Parathyroid adenoma (tissue), 2 donors: ENCODE measurements at regions not wholly inside any gene's neighbourhood (a gene's known extent, or its start where the extent isn't known, plus 50 kb on each side); places are given as distances from the start of the nearest gene placed in this dataset.

Experiments used
- H2AFZ ChIP-seq: fragments of 300-600 bp; sonication (generic); one replicate; pipeline ENCODE4 v1.7.0; 2017; ENCODE audit warnings: antibody characterized with exemption, mild to moderate bottlenecking
- H3K27ac ChIP-seq: fragments of 300-600 bp; sonication (generic); one replicate; pipeline ENCODE4 v1.7.0; 2017
- H3K27me3 ChIP-seq: fragments of 300-600 bp; sonication (generic); one replicate; pipeline ENCODE4 v1.7.0; 2017; ENCODE audit warnings: low read length; ENCODE audit not compliant: control insufficient read depth, insufficient read depth
- H3K36me3 ChIP-seq: fragments of 300-600 bp; sonication (generic); one replicate; pipeline ENCODE4 v1.7.0; 2017; ENCODE audit warnings: low read length; ENCODE audit not compliant: control insufficient read depth, insufficient read depth
- H3K4me1 ChIP-seq: fragments of 300-600 bp; sonication (generic); one replicate; pipeline ENCODE4 v1.7.0; 2017; ENCODE audit warnings: control low read depth
- H3K4me2 ChIP-seq: fragments of 300-600 bp; sonication (generic); one replicate; pipeline ENCODE4 v1.7.0; 2017; ENCODE audit warnings: low read length
- H3K4me3 ChIP-seq: fragments of 300-600 bp; sonication (generic); one replicate; pipeline ENCODE4 v1.7.0; 2017; ENCODE audit warnings: low read depth, low read length
- H3K79me2 ChIP-seq: fragments of 300-600 bp; sonication (generic); one replicate; pipeline ENCODE4 v1.7.0; 2017; ENCODE audit warnings: control low read depth
- H3K9ac ChIP-seq: fragments of 300-600 bp; sonication (generic); one replicate; pipeline ENCODE4 v1.7.0; 2017; ENCODE audit warnings: mild to moderate bottlenecking
- H3K9me3 ChIP-seq: fragments of 300-600 bp; sonication (generic); one replicate; pipeline ENCODE4 v1.7.0; 2017; ENCODE audit warnings: low read length; ENCODE audit not compliant: control insufficient read depth
- TF ChIP-seq, protein P1 (sequence below): fragments of 300-600 bp; sonication (generic); IDR thresholded peaks from one replicate; pipeline ENCODE4 v1.7.0; 2017; ENCODE audit warnings: antibody characterized with exemption, mild to moderate bottlenecking
- donor health status: primary hyperparathyroidism.

DNA sequence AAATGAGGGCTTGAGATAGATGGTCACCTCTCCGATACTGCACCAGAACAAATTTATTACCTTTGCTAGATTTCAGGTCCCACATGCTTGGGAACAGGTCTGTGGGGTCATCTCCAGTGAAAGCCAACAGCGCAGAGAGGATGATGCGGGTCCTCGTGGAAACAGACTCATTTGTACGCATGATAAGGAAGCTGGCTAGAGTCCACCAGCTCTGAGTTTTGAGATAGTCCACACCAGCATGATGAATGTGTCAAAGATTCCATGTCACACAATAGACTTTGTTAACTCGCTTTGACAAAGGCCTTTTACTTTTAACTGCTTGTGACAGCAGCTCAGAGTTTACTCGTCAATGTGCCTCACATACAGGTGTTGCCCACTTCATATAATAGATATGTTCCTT is 105.4 kb upstream of the TBCA start:
- no peaks in the 10 kb centered on the region for H3K79me2 ChIP-seq

DNA sequence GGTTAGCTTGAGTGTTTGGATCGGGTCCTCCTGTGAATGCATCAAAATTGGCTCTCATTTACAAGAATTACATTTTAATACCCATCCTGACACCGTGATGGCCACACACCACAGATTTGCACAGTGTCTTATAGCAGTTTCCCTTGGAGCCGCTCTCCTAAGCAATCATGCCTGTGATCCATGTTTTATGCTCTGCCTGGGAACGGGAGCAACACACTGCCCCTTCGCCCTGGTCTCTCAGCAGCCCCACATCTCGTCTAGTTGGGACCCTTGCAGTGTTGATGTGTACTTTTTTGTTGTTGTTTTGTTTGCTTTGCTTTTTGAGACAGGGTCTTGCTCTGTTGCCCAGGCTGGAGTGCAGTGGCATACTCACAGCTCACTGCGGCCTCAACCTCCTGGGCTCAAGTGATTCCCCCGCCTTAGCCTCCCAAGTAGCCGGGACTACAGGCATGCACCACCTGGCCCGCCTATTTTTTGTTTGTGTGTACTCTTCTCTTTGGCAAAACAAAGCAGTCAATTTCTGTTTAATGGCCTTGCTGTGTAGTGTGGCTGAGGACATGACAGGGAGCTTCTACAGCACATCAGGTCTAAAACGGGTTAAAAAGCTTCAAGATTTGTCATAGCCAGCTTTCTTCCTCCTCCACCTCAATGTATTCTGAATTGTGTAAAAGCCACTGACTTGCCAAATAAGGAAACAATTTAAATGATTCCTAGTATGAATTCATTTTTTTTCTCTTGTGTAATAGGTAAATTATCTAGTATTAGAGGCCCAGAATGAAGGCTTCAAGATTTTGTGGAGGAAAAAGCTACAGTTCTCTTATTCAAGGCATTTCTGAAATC is 101.6 kb upstream of the TBCA start:
- H3K36me3 ChIP-seq, result no peaks in the 10 kb centered on the region

More for the DNA sequence above, 105.4 kb upstream of the TBCA start:
- Histone ChIP-seq H3K27ac (no peak overlapping the region), H3K9me3 (no peaks in the 10 kb centered on the region), H3K9ac (no peak overlapping the region), H3K27me3 (no peaks in the 10 kb centered on the region), H3K4me2 (peak overlapping the region; percentile 23), H3K4me3 (no peak overlapping the region), H3K4me1 (no peaks in the 10 kb centered on the region), H3K36me3 (no peaks in the 10 kb centered on the region), H2AFZ (no peak overlapping the region)
- TF ChIP-seq, protein P1, sequence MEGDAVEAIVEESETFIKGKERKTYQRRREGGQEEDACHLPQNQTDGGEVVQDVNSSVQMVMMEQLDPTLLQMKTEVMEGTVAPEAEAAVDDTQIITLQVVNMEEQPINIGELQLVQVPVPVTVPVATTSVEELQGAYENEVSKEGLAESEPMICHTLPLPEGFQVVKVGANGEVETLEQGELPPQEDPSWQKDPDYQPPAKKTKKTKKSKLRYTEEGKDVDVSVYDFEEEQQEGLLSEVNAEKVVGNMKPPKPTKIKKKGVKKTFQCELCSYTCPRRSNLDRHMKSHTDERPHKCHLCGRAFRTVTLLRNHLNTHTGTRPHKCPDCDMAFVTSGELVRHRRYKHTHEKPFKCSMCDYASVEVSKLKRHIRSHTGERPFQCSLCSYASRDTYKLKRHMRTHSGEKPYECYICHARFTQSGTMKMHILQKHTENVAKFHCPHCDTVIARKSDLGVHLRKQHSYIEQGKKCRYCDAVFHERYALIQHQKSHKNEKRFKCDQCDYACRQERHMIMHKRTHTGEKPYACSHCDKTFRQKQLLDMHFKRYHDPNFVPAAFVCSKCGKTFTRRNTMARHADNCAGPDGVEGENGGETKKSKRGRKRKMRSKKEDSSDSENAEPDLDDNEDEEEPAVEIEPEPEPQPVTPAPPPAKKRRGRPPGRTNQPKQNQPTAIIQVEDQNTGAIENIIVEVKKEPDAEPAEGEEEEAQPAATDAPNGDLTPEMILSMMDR, result no peak

DNA sequence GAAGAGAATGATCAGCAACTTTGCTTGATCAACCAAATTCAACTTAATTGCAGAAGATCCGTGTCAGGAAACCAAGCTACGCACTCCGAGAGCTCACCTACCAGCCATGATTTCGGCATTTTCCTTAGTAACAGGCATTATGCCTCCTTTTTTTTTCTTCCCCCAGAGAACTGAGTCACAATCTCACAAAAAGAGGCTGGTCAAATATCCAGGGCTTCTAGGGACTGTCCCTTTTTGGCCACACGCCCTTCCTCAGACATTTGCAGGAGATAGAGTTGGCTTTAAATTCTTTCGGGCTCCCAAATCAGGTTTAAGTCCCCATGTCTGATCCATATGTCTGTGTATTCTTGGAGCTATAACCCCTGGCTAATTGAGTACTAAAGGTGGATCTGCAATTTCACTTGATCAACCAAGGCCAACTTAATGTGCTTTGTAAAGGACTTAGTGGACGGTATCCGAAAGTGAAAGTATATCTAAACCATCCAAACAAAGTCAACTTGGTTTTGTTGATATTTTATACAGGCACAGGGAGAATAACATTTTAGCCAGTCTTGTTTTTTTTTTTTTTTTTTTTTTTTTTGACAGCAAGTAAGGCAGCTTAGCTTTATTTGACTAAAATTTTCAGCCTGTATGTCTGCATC is 100.8 kb upstream of the TBCA start:
- TF ChIP-seq, protein P1, result no peak
- no peak overlapping the region for H3K4me3 ChIP-seq
- no peaks in the 10 kb centered on the region for H3K36me3 ChIP-seq
- H3K79me2 ChIP-seq, result no peaks in the 10 kb centered on the region
- no peak overlapping the region for H3K4me2 ChIP-seq
- no peak overlapping the region for H3K9ac ChIP-seq
- no peaks in the 10 kb centered on the region for H3K9me3 ChIP-seq
- no peak overlapping the region for H2AFZ ChIP-seq
- no peak overlapping the region for H3K27ac ChIP-seq
- no peaks in the 10 kb centered on the region for H3K27me3 ChIP-seq
- H3K4me1 ChIP-seq, result no peaks in the 10 kb centered on the region

More for the DNA sequence above, 101.6 kb upstream of the TBCA start:
- H3K79me2 ChIP-seq, result no peaks in the 10 kb centered on the region
- H3K9me3 ChIP-seq, result no peaks in the 10 kb centered on the region
- H3K4me1 ChIP-seq, result no peaks in the 10 kb centered on the region
- H3K27me3 ChIP-seq, result no peaks in the 10 kb centered on the region
- TF ChIP-seq, protein P1, result no peak
- no peak overlapping the region for H3K4me2 ChIP-seq
- no peak overlapping the region for H2AFZ ChIP-seq
- H3K4me3 ChIP-seq, result no peak overlapping the region
- no peak overlapping the region for H3K9ac ChIP-seq
- no peak overlapping the region for H3K27ac ChIP-seq

DNA sequence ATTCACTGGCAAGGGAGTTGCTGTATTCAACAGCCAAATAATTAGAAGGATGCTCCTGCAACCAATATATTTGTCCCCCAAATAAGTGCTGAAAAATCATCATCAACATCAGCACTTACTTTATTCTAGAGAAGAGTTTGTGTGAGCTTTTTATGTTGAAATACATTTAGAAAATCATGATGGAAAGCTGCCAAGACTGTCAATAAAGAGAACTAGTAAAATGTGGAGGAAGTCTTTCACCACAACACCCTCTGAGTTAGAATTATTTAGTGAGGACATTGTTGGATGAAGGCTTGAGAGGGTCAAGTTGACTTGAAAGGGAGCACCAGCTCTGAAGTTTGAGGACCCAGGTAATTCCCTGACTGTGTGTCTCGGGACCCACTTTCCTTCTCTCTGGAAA is 100.2 kb upstream of the TBCA start:
- H3K4me2 ChIP-seq, result no peak overlapping the region
- H3K4me1 ChIP-seq, result no peaks in the 10 kb centered on the region
- no peaks in the 10 kb centered on the region for H3K9me3 ChIP-seq
- H3K27ac ChIP-seq, result no peak overlapping the region
- TF ChIP-seq, protein P1, result no peak
- no peaks in the 10 kb centered on the region for H3K27me3 ChIP-seq
- no peaks in the 10 kb centered on the region for H3K36me3 ChIP-seq
- H3K79me2 ChIP-seq, result no peaks in the 10 kb centered on the region
- H2AFZ ChIP-seq, result no peak overlapping the region
- no peak overlapping the region for H3K9ac ChIP-seq
- no peak overlapping the region for H3K4me3 ChIP-seq
